ENCODE measurements at regions not wholly inside any gene's neighbourhood (a gene's known extent, or its start where the extent isn't known, plus 50 kb on each side); places are given as distances from the start of the nearest gene placed in this dataset.

DNA sequence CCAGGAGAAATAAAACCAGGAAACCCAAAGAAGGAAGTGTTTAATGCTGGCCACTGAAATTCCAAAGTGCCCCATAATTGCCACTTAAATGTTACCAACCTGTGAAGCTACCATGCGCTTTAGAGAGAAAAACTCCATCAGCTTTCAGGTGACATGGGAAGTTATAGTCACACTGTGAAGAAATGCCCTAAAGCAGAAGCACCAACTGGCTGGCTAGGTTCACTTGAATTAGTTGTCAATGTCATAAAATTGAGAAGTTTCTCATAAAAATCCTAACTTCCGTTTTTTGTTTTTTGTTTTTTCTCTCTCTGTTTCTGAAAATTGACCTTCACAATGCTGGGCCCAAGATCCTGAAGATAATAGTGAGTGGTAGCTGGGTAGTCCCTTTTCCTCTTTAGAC lies 167.9 kb upstream of the CTNNB1 start:
- TF ChIP-seq, protein P1, sequence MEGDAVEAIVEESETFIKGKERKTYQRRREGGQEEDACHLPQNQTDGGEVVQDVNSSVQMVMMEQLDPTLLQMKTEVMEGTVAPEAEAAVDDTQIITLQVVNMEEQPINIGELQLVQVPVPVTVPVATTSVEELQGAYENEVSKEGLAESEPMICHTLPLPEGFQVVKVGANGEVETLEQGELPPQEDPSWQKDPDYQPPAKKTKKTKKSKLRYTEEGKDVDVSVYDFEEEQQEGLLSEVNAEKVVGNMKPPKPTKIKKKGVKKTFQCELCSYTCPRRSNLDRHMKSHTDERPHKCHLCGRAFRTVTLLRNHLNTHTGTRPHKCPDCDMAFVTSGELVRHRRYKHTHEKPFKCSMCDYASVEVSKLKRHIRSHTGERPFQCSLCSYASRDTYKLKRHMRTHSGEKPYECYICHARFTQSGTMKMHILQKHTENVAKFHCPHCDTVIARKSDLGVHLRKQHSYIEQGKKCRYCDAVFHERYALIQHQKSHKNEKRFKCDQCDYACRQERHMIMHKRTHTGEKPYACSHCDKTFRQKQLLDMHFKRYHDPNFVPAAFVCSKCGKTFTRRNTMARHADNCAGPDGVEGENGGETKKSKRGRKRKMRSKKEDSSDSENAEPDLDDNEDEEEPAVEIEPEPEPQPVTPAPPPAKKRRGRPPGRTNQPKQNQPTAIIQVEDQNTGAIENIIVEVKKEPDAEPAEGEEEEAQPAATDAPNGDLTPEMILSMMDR (IDR thresholded peaks at IDR 0.05; ENCODE audit: poor library complexity), result no peak
- no peak for TF ChIP-seq EZH2 (IDR thresholded peaks at IDR 0.05; ENCODE audit: borderline replicate concordance)
- TF ChIP-seq EZH2phosphoT487 (IDR thresholded peaks at IDR 0.05; ENCODE audit: low read depth, severe bottlenecking, unreplicated experiment), result no peak

Data from hepatocyte (in vitro differentiated cells).